C4-2B (cell line): ENCODE measurements at regions not wholly inside any gene's neighbourhood (a gene's known extent, or its start where the extent isn't known, plus 50 kb on each side); places are given as distances from the start of the nearest gene placed in this dataset.

Source experiments
- CTCF ChIP-seq: fragments of 450-650 bp; conservative IDR thresholded peaks from 2 replicates; pipeline ENCODE4 v1.5.1; 2017; ENCODE audit warnings: mild to moderate bottlenecking
- ZFX ChIP-seq: fragments of 450-650 bp; IDR thresholded peaks from 2 replicates; pipeline ENCODE4 v1.6.1; 2017

GRCh38 chr4:158316264-158316663, 106.0 kb downstream of the TMEM144 start:
- TF ChIP-seq CTCF (no peak), ZFX (no peak)
